Anterior cingulate cortex (tissue), 58 donors: ENCODE measurements at regions not wholly inside any gene's neighbourhood (a gene's known extent, or its start where the extent isn't known, plus 50 kb on each side); places are given as distances from the start of the nearest gene placed in this dataset.
A peak's percentile ranks its signal among the peaks of the same experiment; 100 is the strongest.

Experiments used
- DNase-seq, 58 donors: peaks; one replicate each; lab custom pipeline; 2025; lab: John Stamatoyannopoulos, UW

DNA sequence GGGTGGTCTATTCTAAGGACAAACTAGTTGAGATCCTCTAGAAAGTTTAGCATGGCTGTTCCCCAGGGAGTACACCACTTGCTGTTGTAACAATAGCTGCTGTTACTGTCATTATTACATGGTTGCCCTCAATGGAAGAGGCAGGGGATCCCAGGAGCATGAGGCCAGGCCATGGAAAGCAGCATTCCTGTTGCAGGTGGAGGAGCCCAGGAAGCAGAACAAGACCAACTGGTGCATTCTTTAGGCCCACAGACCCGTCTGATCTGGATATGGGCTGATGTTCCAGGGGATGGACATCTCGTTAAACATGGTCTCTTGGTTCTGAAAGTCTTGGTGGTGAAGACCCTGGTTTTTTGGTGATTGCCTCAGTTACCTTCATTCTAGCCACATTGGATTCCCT, 109.2 kb upstream of the WSCD2 start:
- DNase-seq = no peak

DNA sequence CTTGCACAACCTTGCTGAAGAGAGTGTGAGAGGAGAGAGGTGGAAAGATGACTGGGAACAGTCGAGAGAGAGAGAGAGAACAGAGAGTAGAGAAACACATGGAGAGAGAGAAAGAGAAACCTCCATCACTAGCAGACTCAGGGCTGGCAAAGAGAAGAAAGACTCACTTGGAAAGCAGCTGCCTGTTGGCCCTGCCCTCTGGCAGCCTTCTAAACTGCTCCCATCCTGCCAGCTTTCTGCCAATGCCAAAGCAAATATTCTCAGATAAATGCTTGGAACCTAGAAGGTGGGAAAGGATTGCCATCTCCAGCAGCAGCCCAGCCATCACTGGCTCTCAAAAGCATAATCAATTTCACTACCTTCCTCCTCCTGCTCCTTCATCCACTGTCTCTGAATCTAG, 107.9 kb upstream of the WSCD2 start:
- no peak for DNase-seq

DNA sequence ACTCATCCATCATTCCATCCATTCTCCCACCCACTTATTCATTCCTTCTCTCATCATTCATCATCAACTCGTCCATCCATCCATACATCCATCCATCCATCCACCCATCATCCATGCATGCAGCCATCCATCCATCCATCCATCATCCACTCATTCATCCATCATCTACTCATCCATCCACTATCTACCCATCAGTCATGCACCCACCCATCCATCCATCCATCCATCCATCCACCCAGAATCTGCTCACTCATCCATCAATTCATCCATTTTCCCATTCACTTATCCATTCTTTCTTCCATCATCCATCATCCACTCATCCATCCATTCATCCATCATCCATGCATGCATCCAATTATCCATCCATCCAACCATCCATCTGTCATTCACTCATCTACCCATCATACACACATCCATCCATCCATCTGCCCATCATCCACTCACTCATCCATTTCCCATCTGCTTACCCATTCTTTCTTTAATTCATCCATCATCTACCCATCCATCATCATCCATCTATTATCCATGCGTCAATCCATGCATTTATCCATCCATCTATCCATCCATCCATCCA, 107.1 kb upstream of the WSCD2 start:
- DNase-seq = no peak

DNA sequence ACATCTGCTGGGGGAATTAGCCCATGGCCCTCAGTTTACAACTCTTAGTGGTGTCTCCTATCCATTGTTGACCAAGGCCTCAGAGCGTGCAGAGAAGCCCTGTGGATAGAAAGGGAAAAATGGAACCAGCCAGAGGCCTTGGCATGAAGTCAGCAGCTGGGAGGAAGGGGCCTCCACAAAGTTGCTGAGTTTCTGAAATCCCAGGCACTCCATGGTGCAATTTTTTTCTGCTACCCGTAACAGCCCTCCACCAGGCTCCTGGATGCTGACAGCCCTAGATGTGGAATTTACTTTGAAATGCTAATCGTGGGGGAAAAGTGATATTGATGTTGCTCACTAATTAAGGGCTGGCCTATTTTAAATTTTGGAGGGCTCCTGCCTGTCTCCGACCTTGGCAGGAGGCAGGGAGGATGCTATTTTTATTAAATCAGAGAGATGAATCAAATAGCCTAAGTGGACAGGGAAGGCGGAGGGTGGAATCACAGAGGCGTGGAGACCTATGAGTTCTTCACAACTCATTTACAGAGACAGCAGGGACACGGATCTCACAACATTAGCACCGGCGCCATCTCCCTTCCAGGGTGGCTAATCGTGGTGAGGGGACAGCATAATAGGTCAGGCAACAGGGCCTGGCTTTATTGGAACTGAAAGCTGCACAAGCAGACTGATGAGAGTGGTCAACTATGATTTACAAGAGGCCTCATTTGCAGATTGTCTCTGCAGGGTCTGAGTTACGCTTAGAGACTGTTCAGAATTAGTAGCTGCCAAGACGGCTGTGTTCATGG, 99.8 kb upstream of the WSCD2 start:
- no peak for DNase-seq

DNA sequence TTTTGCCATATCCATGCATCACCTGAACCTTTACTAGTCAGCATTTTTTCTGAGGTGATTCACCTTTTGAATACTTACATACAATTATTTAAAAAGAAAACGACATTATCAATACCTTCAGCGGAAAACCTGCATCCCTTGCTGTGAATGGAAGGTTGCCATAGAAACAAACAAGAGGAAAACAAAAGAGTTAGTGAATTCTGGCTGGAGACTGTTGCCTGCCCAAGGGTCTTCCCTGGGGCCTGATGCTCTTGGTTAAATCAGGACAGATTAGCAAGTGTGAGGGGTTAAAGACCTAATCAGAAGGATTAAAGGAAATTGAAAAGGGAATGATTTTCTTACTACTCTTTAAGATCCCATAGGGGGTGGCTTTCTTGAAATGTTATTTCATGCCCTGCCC, 96.0 kb upstream of the WSCD2 start:
- DNase-seq = no peak

DNA sequence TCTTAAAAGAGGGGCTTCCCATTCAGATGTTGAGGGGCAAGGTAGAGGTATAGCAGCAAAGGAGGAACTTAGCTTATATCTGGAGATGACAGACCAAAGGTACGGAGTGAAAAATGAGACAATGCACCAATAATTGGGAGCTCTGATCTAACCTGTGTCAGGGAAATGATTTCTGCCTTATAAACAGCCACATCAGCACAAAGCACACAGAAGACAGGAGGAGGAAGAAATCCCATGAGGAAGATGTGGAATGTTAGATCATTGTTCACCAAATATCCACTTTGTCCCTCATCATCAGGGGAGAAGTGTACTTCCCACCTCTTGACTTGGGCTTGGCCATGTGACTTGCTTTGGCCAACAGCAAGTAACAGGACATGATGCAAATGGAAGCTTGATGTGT, 93.7 kb upstream of the WSCD2 start:
- DNase-seq = no peak

DNA sequence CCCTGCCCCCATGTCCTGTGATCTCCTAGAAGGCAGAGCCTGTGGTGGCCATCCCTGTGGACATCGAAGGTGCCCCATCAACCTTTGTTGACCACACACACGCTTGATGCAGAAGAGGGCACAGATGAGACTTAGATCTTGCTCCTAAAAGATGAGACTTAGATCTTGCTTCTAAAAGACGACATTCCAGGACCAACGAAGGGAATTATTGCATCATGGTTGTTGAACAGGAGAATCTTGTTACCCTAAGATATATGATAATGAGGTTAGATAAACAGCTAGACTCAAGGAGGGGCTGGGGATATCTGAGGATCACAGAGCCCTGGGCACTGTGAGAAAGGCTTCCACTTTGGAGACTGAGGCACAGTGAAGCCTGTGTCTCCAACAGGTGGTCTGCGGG, 91.1 kb upstream of the WSCD2 start:
- no peak for DNase-seq

DNA sequence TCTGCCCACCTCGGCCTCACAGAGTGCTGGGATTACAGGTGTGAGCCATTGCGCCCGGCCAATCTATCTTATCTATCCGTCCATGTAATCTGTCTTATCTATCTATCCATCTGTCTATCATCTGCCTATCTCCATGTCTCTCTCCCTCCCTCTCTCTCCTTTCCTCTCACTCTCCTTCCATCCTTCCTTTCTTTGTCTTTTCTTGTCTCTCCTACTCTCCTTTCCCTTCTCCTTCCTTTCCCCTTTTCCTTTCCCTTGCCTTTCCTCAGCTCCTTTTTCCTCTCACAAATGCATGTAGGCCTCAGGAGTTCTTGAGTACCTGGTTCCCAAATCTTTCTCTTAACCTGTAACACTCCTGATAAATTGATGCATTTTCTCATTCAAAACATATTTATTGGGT, 89.3 kb upstream of the WSCD2 start:
- no peak for DNase-seq

DNA sequence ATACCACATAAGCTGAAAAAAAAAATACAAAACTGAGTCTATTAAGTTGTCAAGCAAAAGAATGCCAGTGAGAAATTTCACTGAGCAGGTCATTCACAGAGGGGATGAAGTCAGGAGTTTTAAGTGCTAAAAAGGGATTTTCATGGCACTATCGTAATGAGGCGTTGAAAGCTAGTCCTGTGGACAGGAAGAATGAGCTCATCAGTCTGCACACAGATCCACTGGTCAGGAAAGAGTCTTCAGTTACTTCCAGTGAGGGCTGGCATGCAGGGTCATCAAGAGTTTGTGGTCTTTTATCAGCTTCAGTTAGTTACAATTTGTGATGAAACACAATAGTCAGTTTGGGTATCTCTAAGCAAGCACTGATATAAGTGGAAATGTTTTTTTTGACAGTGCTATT, 88.1 kb upstream of the WSCD2 start:
- no peak for DNase-seq

DNA sequence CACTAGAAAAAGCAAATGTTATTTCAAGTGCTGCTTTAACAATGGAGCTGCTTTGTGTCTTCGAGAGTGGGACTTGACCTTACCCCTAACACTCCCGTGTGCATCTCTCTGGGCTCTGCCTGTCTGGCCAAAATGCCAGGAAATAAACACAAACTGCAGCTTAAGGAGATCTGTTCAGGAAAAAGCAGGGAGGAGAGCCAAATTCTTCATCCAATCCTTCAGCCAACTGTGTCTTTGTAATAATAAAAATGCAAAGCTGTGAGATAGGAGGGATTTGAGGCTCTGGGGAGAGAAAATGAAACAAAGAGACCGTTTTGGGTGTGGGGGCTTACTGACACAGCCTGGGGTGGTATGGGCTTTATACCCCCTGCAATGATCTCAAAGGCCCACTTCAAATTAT, 85.8 kb upstream of the WSCD2 start:
- DNase-seq = no peak

DNA sequence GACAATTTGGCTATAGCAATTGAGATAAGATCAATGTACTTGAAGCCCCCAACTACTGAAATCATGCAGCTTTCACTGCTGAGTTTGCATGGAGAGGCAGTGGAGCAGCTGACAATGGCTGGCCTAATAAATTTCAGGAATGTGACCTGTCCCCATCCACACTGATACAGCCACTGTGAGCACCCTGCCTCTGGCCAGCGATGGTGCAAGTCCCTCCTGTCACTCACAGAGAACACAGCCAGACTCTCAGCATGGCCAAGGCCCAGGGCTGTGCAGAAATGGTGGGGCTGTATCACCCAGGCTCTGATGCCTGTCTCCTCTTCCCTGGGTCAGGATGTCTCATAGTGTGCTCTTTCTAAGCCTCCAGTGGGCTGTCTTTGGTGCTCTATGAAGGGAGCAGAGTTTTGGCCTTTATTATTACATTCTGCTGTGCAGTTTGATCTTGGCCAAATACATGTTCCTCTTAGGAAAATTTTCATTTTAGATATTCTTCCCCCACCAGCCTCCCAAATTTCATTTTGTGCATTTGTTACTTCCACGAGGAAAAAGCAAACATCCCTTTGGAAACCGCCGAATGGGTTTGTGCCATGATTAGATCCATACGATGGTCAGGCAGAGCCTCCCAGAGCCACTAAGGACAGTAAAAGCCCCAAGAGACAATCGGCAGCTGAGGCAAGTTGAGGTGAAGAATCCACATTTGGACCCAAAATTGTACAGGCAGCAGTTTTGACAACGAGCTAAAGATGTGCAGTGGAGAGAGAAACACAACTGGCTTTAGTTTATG, 85.1 kb upstream of the WSCD2 start:
- no peak for DNase-seq

DNA sequence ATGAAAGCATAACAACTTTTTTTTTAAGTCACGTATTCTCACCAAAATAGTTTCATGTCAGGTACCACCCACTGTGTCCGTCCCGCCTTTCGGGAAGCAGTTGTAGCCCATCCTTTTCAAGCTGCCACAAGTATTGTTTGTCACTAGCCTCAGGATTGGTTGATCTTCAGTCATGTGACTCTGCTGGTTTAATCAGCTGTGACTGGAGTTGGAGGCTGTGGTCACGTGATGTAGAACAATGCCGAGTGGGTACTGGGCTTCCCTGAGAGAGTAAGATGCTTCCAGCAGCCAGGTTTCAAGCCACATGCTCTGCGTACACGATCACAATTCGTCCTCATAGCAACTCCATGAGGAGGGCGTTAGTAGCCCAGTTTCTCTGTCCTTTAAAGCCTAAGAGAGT, 83.0 kb upstream of the WSCD2 start:
- no peak for DNase-seq

DNA sequence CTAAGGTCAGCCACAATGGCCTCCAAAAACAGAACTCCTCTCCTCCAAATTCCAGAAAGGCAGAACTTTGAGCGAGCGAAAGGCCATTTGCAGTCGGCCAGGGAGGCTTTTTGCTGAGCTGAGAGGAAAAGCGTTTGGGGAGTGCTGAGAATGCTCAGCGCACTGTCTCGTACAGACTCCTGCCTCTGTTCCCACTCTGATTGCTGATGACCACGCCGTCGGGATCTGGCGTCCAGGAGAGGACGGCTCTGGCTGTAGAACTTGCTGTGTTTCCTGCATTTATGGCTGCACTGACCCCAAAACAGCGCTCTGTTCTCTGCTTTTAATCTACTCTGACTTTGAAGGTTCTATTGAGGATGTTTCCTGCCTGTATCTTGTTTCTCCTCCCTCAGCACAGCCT, 82.4 kb upstream of the WSCD2 start:
- DNase-seq = no peak

DNA sequence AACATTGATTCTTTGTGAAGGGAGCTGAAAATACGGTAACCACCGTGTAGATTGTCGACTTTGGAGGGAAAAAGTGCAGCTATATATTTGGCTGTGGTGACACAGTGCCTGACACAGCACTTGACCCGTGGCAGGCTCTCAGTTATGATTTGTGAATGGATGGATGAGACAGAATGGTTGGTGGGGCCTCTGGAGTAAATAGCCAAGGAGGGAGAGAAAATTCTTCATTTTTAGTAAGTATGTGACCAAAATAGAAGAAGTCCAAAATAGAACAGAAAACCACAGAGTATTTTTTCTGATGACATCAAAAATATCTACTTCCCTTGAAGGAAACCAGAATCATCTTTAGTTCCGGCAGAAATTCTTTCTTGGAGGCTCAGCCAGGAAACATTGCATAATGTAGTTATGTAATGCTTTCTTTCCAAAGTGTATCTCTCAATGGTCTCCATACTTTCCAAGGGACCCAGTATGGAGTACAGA, 82.0 kb upstream of the WSCD2 start:
- no peak for DNase-seq

DNA sequence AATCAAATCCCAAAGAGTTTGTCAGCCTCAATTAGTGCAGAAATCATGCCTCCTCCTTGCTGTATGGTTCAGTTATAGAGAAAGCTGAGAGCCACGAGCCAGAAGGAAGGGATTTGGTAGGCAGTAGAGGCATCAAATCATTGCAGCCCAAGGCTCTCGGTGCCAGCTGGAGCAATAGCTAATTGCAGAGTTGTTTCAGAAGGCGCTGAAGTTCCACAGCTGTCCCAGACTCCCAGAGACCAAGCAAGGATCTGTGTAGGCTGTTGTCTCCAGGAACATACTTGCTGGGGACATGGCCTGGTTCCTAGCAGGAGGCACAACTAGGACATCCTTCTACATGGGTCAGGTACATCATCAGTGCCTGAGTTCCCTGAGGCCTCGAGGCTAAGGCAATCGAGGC, 80.4 kb upstream of the WSCD2 start:
- peak in 26 of 58 donors; percentile 3 to 60 (median 20) for DNase-seq

DNA sequence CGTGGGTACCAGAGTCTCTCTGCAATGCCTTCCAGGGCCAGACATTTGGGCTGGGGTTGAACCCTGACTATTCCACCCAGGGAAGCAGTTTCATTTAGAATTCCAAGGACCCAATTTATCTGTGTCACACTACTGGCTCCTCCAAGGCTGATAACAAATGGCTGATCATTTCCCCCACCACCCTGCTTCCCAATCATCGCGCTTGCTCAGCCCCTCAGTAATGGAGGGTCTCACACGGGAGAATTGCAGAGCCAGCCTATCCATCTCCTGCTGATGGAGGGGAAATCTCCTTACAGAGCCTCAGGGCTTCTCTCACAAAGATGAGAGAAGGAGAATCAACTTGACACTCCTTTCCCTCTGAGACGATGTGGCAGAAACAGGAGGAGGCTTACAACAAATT, 78.4 kb upstream of the WSCD2 start:
- no peak for DNase-seq

DNA sequence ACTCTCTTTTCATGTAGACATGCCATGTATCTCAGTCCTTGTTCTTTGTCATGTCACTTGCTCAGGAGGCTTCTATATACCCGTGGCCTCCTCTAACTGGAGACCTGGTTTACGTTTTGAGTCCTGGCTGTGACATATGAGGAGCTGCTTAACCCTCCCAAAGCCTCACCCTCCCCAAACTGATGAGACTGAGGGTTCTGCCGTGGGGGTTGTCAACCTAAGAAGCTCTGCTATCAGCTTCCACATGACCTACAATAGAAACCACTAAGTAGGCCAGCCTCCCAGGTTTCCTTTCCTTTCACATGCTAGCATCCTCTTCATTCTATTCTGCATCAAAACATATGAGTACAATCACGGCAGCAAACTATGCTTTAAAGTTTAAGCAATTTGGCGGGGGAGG, 76.8 kb upstream of the WSCD2 start:
- no peak for DNase-seq

DNA sequence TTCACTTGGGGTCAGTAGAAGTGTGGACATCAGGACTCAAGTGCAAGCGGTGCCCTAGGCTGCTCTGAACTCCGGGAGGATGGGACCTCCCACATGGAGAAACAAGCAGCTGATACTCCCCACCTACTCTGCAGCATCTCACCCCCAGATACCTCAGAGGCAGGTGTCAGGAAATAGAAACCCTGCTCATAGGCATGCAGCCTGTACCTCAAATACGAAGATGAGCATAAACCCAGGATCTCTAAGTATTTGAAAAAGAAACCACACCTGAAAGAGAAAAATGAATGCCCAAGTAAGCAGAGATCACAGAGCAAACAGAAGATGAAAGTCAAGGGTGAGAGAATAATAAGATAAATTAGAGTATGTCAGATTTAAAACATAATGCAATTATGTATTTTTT, 75.6 kb upstream of the WSCD2 start:
- no peak for DNase-seq

DNA sequence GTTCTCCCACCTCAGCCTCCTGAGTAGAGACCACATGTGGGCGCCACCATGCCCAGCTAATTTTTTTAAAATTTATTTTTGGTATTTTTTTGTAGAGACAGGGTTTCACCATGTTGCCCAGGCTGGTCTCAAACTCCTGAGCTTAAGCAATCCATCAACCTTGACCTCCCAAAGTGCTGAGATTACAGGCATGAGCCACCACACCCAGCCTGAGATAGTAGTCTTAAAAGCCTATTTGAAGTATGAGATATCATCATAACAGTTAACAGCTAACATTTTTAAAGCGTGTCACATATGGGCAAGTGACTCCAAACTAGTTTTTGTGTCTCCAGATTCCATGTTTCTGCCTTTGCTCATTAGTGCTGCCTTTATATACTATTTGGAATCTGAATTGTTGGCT, 74.6 kb upstream of the WSCD2 start:
- no peak for DNase-seq

DNA sequence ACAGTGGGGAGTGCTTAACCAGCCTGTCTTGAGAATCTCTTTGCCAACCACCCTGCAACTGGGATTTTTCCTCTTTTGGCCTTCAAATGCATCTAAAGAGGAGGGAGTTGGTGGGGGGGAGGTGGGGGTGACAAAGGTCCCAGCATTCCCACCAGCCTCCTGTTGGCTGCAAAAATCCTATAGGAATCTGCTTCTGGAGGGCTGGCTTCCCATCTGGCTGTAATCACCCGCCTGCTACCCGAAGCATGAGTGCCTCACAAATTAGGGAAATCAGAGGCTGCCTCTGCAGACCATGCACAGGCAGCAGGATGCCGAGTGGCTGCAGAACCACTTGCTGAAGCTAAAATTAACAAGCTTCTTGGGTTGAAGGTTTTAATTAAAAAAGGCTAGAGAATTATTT, 73.9 kb upstream of the WSCD2 start:
- DNase-seq = no peak

DNA sequence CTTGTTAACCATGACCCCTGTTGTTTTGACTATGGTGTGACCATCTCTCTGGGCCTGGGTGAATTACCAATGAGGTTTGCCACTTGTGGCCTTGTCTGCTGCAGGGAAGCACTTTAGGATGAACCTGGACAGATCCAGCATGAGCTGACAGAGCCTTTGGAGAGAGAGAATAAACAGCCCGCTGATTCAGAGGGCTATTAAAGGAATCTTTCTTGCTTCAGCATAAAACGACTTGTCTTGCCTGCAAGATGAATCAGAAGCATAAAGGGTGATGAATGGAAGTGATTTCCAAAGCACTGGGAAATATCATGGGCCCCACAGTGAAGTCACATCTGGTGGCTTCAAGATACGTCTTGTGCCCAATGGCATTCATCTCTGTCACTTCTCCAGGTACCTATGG, 69.0 kb upstream of the WSCD2 start:
- peak in 3 of 58 donors; percentile 4 to 30 (median 28) for DNase-seq

DNA sequence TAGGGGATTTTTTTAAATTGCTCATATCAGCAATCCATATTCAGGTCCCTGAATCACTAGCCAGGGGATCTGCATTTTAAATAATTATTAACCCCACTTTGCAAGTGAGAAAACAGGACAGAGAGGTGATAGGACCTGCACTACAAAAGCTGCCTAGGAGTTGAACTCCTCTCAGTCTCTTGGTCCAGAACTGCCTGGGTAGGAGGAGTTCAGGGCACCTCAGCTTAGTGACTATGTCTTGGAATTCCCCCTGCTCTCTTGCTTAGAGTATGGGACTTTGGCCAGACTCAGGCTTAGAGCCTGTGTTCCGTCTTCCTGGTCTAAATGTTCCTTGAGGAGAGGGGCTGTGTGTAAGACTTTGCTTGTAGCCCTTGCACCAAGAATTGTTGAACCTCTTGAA, 68.2 kb upstream of the WSCD2 start:
- DNase-seq = no peak
